Astrocyte of the spinal cord (primary cell): ENCODE measurements at regions not wholly inside any gene's neighbourhood (a gene's known extent, or its start where the extent isn't known, plus 50 kb on each side); places are given as distances from the start of the nearest gene placed in this dataset.

Experiments
- DNase-seq: peaks from one replicate; pipeline ENCODE4 v3.0.0; 2011; ENCODE audit warnings: low read depth, low spot score
- H3K4me3 ChIP-seq: 2 replicates; pipeline ENCODE4 v1.5.1; 2011; ENCODE audit warnings: low read depth, mild to moderate bottlenecking, low read length, moderate library complexity
- in situ Hi-C: cut with HindIII; loops from 2 replicates; pipeline ENCODE4 v1.10.0; 2017; ENCODE audit warnings: low sequenced_read_pairs
- TF ChIP-seq, protein P1 (sequence below): IDR thresholded peaks from 2 replicates; pipeline ENCODE4 v1.5.1; 2012; ENCODE audit warnings: low read depth, mild to moderate bottlenecking, low read length, inconsistent platforms

DNA sequence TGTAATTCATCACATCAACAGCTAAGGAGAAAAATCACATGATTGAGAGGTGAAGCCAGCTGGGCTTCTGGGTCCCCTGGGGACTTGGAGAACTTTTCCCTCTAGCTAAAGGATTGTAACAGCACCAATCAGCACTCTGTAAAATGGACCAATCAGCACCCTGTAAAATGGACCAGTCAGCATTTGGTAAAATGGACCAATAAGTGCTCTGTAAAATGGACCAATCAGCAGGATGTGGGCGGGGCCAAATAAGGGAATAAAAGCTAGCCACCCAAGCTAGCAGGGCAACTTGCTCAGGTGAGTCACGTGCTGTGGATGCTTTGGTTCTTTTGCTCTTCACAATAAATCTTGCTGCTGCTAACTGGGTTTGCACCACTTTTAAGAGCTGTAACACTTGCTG, 1248.3 kb downstream of the PCDH18 start:
- in situ Hi-C loops = no loop called here
- DNase-seq = no peak
- TF ChIP-seq, protein P1, sequence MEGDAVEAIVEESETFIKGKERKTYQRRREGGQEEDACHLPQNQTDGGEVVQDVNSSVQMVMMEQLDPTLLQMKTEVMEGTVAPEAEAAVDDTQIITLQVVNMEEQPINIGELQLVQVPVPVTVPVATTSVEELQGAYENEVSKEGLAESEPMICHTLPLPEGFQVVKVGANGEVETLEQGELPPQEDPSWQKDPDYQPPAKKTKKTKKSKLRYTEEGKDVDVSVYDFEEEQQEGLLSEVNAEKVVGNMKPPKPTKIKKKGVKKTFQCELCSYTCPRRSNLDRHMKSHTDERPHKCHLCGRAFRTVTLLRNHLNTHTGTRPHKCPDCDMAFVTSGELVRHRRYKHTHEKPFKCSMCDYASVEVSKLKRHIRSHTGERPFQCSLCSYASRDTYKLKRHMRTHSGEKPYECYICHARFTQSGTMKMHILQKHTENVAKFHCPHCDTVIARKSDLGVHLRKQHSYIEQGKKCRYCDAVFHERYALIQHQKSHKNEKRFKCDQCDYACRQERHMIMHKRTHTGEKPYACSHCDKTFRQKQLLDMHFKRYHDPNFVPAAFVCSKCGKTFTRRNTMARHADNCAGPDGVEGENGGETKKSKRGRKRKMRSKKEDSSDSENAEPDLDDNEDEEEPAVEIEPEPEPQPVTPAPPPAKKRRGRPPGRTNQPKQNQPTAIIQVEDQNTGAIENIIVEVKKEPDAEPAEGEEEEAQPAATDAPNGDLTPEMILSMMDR = no peak
- H3K4me3 ChIP-seq = no peak overlapping the region

DNA sequence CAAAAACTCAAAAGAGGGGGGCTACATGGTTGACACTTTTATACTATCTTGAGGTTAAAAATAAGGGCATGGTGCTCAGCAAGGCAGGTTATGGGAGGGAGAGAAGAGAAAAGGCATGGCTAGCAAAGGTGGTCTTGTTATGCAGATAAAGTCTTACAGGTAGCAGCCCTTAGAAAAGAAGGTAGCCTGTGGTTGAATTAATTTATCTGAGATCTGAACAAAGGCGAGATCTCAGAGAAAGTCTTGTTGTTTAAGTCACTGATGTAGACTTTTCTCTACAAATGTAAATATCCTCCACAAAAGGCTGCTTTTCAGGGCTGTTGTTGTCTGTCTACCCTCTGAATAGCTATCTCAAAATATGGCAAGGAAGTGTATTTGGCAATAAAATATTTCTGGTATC, 1250.4 kb downstream of the PCDH18 start:
- in situ Hi-C loops = no loop called here
- no peak overlapping the region for H3K4me3 ChIP-seq
- TF ChIP-seq, protein P1 = no peak
- DNase-seq = no peak

DNA sequence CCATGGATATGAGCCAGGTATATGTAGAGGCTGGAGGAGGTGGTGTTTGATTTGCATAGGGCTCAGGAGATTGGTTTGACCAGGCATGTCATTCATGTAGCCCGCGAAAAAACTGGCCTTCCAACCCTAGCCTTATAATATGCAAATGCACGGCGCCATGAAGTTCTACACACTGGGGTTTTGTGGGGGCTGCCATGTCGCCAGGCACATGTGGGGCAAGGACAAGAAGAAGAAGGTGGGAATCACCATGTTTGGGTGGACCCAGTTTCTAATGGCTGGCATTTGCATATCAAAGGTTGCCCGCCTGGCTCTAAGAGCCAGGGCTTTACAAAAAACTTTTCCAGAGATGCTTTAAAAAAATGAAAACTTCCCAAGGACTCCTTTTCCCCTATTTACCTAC, 1251.0 kb downstream of the PCDH18 start:
- no peak for DNase-seq
- in situ Hi-C loops = no loop called here
- no peak overlapping the region for H3K4me3 ChIP-seq
- TF ChIP-seq, protein P1 = no peak

DNA sequence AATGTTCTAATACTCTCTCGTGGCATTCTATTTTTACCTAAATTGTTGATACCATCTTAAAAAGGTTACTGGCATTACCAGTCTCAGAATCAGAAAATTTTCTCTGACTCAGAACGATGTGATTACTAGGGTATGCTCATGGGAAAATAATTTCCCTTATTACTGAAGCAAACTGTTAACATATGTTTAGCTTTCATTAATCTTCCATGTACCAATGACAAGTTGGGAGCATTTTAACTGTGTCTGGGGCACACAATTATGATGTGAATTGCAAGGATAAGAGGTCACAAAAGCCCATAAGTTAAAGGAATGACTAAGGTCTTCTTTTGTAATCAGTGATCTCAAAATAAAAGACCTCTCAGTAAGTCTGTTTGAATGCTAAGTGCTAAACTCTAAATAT, 1254.6 kb downstream of the PCDH18 start:
- TF ChIP-seq, protein P1 = no peak

DNA sequence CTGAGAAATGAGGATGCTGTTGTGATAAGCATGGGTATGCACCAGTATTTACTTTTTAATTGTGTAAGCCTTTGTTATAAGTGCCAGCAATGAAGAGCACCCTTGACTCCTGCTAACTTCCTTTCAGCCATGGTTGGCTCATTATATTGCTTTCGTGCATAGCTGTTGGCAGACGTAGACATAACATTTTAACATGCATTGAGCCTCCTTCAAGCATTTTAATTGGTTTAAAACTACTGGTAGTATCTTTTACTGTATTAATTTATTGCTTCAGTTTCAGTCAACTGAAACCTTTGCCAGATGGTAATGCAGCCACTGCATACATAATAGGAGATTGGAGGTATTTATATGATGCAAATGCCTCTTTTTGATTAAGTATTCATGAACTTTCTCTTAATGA, 1285.4 kb downstream of the PCDH18 start:
- in situ Hi-C loops = no loop called here
- TF ChIP-seq, protein P1 = no peak
- H3K4me3 ChIP-seq = no peak overlapping the region
- no peak for DNase-seq

More for the DNA sequence above, 1254.6 kb downstream of the PCDH18 start:
- in situ Hi-C loops = no loop called here
- DNase-seq = peak; percentile 8
- no peak overlapping the region for H3K4me3 ChIP-seq

DNA sequence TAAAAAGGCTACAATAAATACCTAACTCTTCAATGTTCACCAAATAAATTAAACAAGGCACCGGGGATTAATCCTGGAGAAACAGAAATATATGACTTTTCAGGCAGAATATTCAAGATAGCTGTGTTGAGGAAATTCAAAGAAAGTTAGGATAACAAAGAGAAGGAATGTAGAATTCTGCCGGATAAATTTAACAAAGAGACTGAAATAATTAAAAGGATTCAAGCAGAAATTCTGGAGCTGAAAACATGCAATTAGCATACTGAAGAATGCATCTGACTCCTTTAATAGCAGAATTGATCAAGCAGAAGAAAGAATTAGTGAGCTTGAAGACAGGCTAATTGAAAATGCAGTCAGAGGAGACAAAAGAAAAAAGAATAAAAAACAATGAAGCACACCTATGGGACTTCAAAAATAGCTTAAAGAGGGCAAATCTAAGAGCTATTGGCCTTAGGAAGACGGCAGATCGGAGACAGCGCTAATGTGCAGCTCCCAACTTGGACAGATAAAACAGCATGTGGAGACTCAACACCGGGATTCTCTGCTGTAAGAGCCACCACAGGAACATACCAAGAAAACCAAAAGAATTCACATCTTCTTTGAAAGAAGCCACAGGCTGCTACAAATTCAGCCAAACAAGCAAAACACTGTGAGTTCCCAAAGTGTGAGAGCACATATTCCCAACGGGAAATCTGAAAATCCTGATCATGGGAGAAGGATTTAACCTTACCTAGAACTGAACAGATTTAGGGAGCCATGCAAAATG, 1290.9 kb downstream of the PCDH18 start:
- DNase-seq = peak; percentile 79
- in situ Hi-C loops = no loop called here
- no peak overlapping the region for H3K4me3 ChIP-seq
- TF ChIP-seq, protein P1 = no peak
